ENCODE measurements at regions not wholly inside any gene's neighbourhood (a gene's known extent, or its start where the extent isn't known, plus 50 kb on each side); places are given as distances from the start of the nearest gene placed in this dataset.

- no peak overlapping the region for H3K56ac ChIP-seq (ENCODE audit: insufficient read length, low read depth, low read length)
- no peak overlapping the region for H4K8ac ChIP-seq (replicated peaks; ENCODE audit: insufficient read length, low read depth, low read length)
- no peaks in the 10 kb centered on the region for H3K9me3 ChIP-seq (ENCODE audit: control insufficient read depth, low read depth, low read length)
- no peak overlapping the region for H3K18ac ChIP-seq (ENCODE audit: insufficient read length, low read depth, low read length)
- Mint-ChIP-seq H3K4me1 (no peaks in the 10 kb centered on the region), H3K27me3 (ENCODE audit: low read depth) (no peaks in the 10 kb centered on the region), H3K9me3 (peaks cover 0 to 11% of the 10 kb centered on the region in 2 experiments; a peak in 3 of 5 replicates), H3K27ac (no peak overlapping the region; a peak in 1 of 7 replicates), H3K4me3 (no peak overlapping the region), H3K36me3 (ENCODE audit: insufficient read depth in 1 of 3, low read depth in 3 of 3) (peaks cover 0 to 5% (median 4%) of the 10 kb centered on the region in 3 experiments; a peak in 3 of 7 replicates)
- no peak overlapping the region for H4K91ac ChIP-seq (ENCODE audit: insufficient read length, low read depth, low read length)
- TF ChIP-seq CTCF (conservative IDR thresholded peaks at IDR 0.05) = peak; percentile 50
- no peaks in the 10 kb centered on the region for H3K27me3 ChIP-seq (ENCODE audit: insufficient read depth, low read length)
- H3K4ac ChIP-seq (ENCODE audit: low read depth, low read length) = no peak overlapping the region
- no peaks in the 10 kb centered on the region for H3K79me2 ChIP-seq (ENCODE audit: insufficient read depth, low read length)
- H2BK12ac ChIP-seq (ENCODE audit: insufficient read length, low read depth, low read length) = no peak overlapping the region
- H3K14ac ChIP-seq (ENCODE audit: insufficient read depth, low read length) = no peak overlapping the region
- no peak overlapping the region for H2BK15ac ChIP-seq (ENCODE audit: low read depth, low read length)
- H3K23ac ChIP-seq (ENCODE audit: insufficient read length, low read depth, low read length) = no peak overlapping the region
- H2BK120ac ChIP-seq (ENCODE audit: low read depth, low read length, poor library complexity, severe bottlenecking) = no peak overlapping the region
- H3K9ac ChIP-seq (ENCODE audit: extremely low read depth, insufficient read length, low read length) = no peak overlapping the region
- H3K23me2 ChIP-seq (ENCODE audit: insufficient read length, low read depth, low read length, poor library complexity, severe bottlenecking) = no peaks in the 10 kb centered on the region
- DNase-seq = peak; percentile 35
- H3K4me2 ChIP-seq (ENCODE audit: insufficient read depth, insufficient read length, low read length) = no peak overlapping the region
- H2BK5ac ChIP-seq (ENCODE audit: insufficient read length, low read length) = no peak overlapping the region
- no peak overlapping the region for H3T11ph ChIP-seq (ENCODE audit: low read length)
- no CpG with 5 or more reads among the region's 5 CpGs for WGBS (ENCODE audit: extremely low coverage, insufficient read length, low lambda C conversion rate)
- no peak overlapping the region for H4K5ac ChIP-seq (ENCODE audit: insufficient read length, low read depth, low read length)
- H3K4me1 ChIP-seq (ENCODE audit: insufficient read depth, low read length) = no peaks in the 10 kb centered on the region
- no peak overlapping the region for H2AK5ac ChIP-seq (ENCODE audit: insufficient read length, low read length)
- no peaks in the 10 kb centered on the region for H4K20me1 ChIP-seq (ENCODE audit: control insufficient read depth, insufficient read depth, insufficient read length)
- no peak overlapping the region for H3K27ac ChIP-seq (ENCODE audit: insufficient read length, low read depth, low read length)
- H3K79me1 ChIP-seq (ENCODE audit: insufficient read depth, low read depth, low read length, poor library complexity, severe bottlenecking) = no peaks in the 10 kb centered on the region
- H2AFZ ChIP-seq (ENCODE audit: low read length) = no peak overlapping the region
- no peak overlapping the region for H2BK20ac ChIP-seq (ENCODE audit: low read depth, low read length, poor library complexity, severe bottlenecking)
Observed at GRCh38 chrX:91066104-91066503, 368.5 kb upstream of the PABPC5 start.

Measured in H9 (cell line).